Activated CD4-positive, alpha-beta T cell treated with anti-CD3 and anti-CD28 coated beads for 4 hours (primary cell): ENCODE measurements at regions not wholly inside any gene's neighbourhood (a gene's known extent, or its start where the extent isn't known, plus 50 kb on each side); places are given as distances from the start of the nearest gene placed in this dataset.
"Not testable (repeated sequence)": the region's sequence is repeated elsewhere in the genome, so short reads cannot be mapped to it uniquely, and the experiment has no call there.

ENCODE experiments used
- DNase-seq, 2 donors: peaks; one replicate each; pipeline ENCODE4 v3.0.0-alpha.2; 2020

- no peak for DNase-seq
Measured at GRCh38 chr4:174005422-174005821, 278.0 kb downstream of the FBXO8 start.

GRCh38 chr4:173998471-173999144 is 284.9 kb downstream of the FBXO8 start:
- DNase-seq, result no peak

GRCh38 chr4:173995779-173996178 is 287.7 kb downstream of the FBXO8 start:
- DNase-seq, result not testable (repeated sequence)

GRCh38 chr4:173991814-173992213 is 291.7 kb downstream of the FBXO8 start:
- no peak for DNase-seq

GRCh38 chr4:173991316-173991715 is 292.2 kb downstream of the FBXO8 start:
- no peak for DNase-seq

- no peak for DNase-seq
Measured at GRCh38 chr4:173990869-173991210, 292.6 kb downstream of the FBXO8 start.

GRCh38 chr4:173990126-173990868 is 293.2 kb downstream of the FBXO8 start:
- no peak for DNase-seq

- DNase-seq, result not testable (repeated sequence)
Measured at GRCh38 chr4:173963523-173963922, 319.9 kb downstream of the FBXO8 start.

GRCh38 chr4:173960398-173960797 is 323.1 kb downstream of the FBXO8 start:
- no peak for DNase-seq

GRCh38 chr4:173958445-173958844 is 325.0 kb downstream of the FBXO8 start:
- DNase-seq, result no peak

GRCh38 chr4:173943547-173943946 is 339.9 kb downstream of the FBXO8 start:
- no peak for DNase-seq

GRCh38 chr4:173940146-173940545 is 343.3 kb downstream of the FBXO8 start:
- DNase-seq, result no peak

GRCh38 chr4:173937631-173938270 is 345.7 kb downstream of the FBXO8 start:
- no peak for DNase-seq

- no peak for DNase-seq
Measured at GRCh38 chr4:173936861-173937260, 346.6 kb downstream of the FBXO8 start.

GRCh38 chr4:173935622-173936405 is 347.7 kb downstream of the FBXO8 start:
- DNase-seq, result no peak

- DNase-seq, result no peak
Measured at GRCh38 chr4:173934933-173935620, 348.4 kb downstream of the FBXO8 start.

GRCh38 chr4:173934201-173934600 is 349.3 kb downstream of the FBXO8 start:
- no peak for DNase-seq

GRCh38 chr4:173932701-173933100 is 350.8 kb downstream of the FBXO8 start:
- no peak for DNase-seq

GRCh38 chr4:173930329-173930967 is 353.0 kb downstream of the FBXO8 start:
- DNase-seq, result no peak

- DNase-seq, result no peak
Measured at GRCh38 chr4:173929921-173930320, 353.5 kb downstream of the FBXO8 start.

GRCh38 chr4:173924561-173924960 is 358.9 kb downstream of the FBXO8 start:
- DNase-seq, result no peak

- no peak for DNase-seq
Measured at GRCh38 chr4:173919861-173920260, 363.6 kb downstream of the FBXO8 start.
